ENCODE measurements at regions not wholly inside any gene's neighbourhood (a gene's known extent, or its start where the extent isn't known, plus 50 kb on each side); places are given as distances from the start of the nearest gene placed in this dataset.
"Not testable (repeated sequence)": the region's sequence is repeated elsewhere in the genome, so short reads cannot be mapped to it uniquely, and the experiment has no call there.

DNA sequence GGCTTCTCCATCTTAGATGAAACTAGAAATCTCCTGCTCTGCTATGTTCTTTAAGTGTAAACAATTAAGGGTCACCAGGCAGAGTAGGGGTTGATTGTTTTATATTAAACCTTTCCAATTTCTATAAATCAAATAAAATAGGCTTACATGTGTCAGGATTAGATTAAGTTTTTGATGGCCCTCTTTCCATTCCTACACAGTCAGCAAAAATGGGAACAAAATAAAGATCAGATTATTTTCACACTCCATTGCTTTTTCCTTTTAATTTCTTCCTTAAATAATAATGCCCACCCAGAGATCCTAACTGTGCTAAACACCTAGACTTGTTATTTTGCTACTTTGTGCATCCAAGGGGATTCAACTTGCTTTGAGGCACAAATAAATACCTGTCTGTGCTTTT is 381.4 kb upstream of the MAGEB16 start:
- no peak for FAIRE-seq

DNA sequence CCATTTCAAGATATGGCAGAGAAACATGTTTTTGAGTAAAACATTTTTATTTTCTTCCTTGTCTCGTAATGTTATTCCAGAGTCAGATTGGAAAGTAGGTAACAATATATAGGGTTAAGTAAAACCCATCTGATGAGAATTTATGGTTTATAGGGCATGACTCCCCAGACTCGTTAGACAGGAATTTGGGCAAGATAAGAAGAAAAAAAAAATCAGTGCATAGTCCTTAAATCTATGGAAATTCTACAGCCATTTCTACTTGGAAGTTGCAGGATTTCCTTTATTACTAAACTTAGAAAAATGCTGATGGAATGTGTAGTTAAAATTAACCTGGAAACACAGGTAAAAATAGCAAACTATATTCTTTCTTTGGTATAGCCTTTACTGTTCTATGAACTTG is 366.1 kb upstream of the MAGEB16 start:
- FAIRE-seq, result no peak

- no peak for FAIRE-seq
These were observed 359.0 kb upstream of the MAGEB16 start for GRCh38 chrX:35439034-35439660.

GRCh38 chrX:35439692-35440091 is 358.4 kb upstream of the MAGEB16 start:
- no peak for FAIRE-seq

DNA sequence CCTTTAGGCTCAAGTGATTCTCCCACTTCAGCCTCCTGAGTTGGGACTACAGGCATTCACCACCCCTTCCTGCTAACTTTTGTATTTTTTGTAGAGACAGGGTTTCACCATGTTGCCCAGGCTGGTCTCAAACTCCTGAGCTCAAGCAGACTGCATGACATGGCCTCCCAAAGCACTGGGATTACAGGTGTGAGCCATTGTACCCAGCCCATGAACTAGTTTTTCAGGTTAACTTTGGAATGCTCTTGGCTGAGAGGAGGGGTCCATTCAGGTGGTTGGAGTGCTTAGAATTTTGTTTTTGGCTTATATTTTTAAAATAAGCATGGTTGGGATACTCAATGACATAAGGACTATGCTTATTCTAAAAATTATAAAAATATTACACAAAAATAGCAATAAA is 355.7 kb upstream of the MAGEB16 start:
- FAIRE-seq, result no peak

- not testable (repeated sequence) for FAIRE-seq
These were observed 355.0 kb upstream of the MAGEB16 start for GRCh38 chrX:35443091-35443582.

- FAIRE-seq, result no peak
These were observed 353.3 kb upstream of the MAGEB16 start for GRCh38 chrX:35444671-35445355.

DNA sequence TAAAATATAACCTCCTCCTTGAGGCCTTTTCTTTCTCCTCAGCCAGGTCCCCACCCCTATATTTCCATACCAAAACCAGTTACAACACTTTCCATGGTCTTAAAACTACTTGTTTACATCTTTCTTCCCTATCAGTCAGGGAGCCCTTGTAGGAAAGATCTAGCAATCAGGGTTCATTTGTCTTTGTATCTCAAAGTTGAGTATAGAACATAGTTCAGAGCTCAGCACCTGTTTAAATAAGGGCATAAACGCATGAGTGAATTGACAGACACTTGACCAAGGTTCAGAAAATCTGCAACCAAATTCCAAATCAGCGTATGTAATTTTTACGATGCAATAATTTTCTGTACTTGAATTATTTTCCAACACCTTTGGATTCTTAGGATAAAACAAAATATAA is 352.2 kb upstream of the MAGEB16 start:
- FAIRE-seq, result no peak

DNA sequence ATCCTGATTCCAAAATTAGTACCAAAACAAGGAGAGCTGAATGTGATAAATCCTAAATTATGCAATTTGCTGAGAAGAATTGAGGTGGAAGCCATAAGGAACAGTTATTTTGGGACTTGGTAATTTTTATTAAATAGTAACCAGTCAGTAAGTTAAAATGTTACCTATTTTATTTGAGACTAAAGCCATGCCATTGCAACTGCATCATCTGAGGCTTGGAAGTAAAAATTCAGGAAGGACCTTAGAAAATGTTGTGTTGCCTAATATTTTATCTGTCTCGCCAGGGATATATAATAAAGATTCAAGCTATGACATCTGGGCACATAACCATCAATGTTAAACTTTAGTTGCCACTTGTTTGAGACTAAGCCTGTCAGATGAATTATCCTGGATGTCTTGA is 341.3 kb upstream of the MAGEB16 start:
- no peak for FAIRE-seq

- no peak for FAIRE-seq
These were observed 340.0 kb upstream of the MAGEB16 start for GRCh38 chrX:35458142-35458541.

- FAIRE-seq, result no peak
These were observed 337.0 kb upstream of the MAGEB16 start for GRCh38 chrX:35461164-35461563.

DNA sequence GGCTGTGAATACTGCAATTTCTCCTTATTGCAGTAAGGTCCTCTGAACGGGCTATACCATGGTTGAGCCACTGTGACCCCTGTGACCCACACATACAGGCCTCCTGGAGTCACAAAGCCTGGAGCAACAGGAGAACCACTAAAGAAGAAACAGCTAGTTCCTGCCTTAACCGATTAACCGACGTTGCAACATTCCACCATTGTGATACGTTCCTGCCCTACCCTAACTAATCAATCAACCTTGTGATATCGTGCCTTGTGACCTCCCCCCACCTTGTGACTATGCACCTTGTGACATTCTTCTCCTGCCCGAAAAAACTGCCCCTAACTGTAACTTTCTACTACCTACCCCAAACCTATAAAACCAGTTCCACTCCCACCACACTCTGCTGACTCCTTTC is 301.5 kb upstream of the MAGEB16 start:
- FAIRE-seq, result not testable (repeated sequence)

DNA sequence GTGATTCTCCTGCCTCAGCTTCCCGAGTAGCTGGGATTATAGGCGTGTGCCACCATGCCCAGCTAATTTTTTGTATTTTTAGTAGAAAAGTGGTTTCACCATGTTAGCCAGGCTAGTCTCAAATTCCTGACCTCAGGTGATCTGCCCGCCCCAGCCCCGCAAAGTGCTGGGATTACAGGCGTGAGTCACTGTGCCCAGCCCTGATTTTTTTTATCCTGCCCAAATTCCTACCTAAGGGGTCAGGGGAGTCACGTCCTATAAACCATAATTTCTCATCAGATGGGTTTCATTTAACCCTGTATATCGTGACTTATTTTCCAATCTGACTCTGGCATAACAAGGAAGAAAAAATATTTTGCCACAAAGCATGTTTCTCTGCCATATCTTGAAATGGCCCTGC is 300.7 kb upstream of the MAGEB16 start:
- FAIRE-seq, result not testable (repeated sequence)

GRCh38 chrX:35499071-35499862 is 298.9 kb upstream of the MAGEB16 start:
- no peak for FAIRE-seq

- FAIRE-seq, result no peak
These were observed 290.4 kb upstream of the MAGEB16 start for GRCh38 chrX:35507701-35508100.

- not testable (repeated sequence) for FAIRE-seq
These were observed 250.1 kb upstream of the MAGEB16 start for GRCh38 chrX:35548003-35548402.

DNA sequence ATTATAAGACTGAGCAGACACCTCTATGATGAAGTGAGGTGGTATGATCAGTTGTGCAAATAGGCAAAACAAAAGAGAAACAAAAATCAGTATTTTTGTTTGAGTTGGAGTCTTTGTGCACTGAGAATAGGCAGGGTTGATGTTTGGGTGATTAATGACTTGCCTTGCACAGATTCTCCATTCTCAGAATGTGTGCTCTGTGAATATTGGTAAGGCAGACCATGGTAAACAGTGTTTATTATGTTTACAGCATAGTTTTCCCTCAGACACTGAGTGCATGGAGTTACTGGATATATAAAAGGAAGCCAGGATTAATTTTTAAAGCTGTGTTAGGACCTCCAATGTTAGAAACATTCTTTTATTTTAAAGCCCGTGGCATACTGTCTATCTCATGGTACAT is 240.2 kb upstream of the MAGEB16 start:
- no peak for FAIRE-seq

DNA sequence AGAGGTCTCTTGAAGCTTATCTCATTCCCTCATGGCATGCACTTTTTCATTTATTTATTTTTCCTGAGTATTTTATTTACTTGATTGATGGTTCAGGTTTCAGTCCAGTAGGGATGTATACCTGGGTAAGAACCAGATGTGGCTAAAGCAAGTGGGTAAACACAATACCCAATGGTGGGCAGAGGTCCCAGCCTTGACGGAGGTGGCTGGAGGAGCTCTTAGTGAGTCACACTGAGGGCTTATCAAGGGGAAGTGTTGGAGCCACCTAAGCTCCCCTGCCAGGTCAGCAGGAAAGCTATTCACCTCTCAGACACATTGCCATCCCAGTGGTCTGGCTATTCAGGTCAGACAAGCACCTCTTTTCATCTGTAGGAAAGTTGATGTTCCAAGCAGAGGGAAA is 236.2 kb upstream of the MAGEB16 start:
- FAIRE-seq, result no peak

- no peak for FAIRE-seq
These were observed 235.7 kb upstream of the MAGEB16 start for GRCh38 chrX:35562395-35562794.

GRCh38 chrX:35590210-35590609 is 207.9 kb upstream of the MAGEB16 start:
- no peak for FAIRE-seq

GRCh38 chrX:35611562-35611961 is 186.6 kb upstream of the MAGEB16 start:
- not testable (repeated sequence) for FAIRE-seq

DNA sequence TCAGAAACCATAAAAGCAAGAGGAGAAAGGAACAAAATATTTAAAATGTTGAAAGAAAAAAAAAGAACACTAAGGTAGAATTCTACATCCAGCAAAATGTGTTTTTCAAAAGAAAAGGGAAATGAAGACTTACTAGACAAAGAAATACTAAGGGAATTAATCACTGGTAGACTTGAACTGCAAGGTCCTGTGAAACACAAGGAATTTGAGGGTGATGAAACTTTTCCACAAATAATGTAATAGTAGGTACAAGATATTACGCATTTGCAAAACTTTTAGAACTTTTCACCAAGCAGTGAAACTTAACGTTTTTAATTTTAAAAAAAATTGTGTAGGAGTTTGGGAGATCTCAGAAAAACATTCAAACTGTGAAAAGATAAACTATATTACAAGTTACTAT is 180.3 kb upstream of the MAGEB16 start:
- no peak for FAIRE-seq

- FAIRE-seq, result no peak
These were observed 176.1 kb upstream of the MAGEB16 start for GRCh38 chrX:35622040-35622439.

DNA sequence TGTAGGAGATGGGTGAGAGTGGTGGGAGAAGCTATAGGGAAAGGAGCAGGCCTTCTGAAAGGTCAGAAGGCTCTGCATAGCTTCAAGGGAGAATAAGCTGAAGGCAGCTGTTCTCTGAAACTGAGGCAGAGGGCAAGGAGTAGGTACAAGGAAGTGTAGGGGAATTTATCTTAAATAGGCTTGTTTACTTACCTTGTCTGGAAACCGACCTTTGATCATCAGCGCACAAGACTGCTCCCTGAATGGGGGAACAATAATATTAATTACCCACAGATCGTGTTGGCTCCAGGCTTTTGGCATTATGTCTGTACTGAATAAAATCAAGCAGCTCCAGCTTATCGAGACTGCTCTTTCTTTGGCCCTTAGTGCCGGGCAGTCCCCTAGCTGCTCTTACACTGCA is 175.5 kb upstream of the MAGEB16 start:
- FAIRE-seq, result no peak

All from islet of Langerhans (tissue), 1 donor.